NCI-H187 (cell line): ENCODE measurements at regions not wholly inside any gene's neighbourhood (a gene's known extent, or its start where the extent isn't known, plus 50 kb on each side); places are given as distances from the start of the nearest gene placed in this dataset.

ENCODE experiments used
- DNase-seq, 2 experiments: peaks; one replicate each; lab custom pipeline; 2025; lab: John Stamatoyannopoulos, UW

GRCh38 chr15:93865586-93865985 is 365.8 kb upstream of the MCTP2 start:
- no peak for DNase-seq

GRCh38 chr15:93862791-93863190 is 368.6 kb upstream of the MCTP2 start:
- no peak for DNase-seq

- DNase-seq: no peak
Observed at GRCh38 chr15:93861956-93862741, 369.2 kb upstream of the MCTP2 start.

GRCh38 chr15:93861413-93861812 is 369.9 kb upstream of the MCTP2 start:
- DNase-seq: no peak

GRCh38 chr15:93860701-93861100 is 370.7 kb upstream of the MCTP2 start:
- no peak for DNase-seq

GRCh38 chr15:93859176-93859575 is 372.2 kb upstream of the MCTP2 start:
- no peak for DNase-seq

GRCh38 chr15:93855181-93855826 is 376.1 kb upstream of the MCTP2 start:
- DNase-seq: no peak

GRCh38 chr15:93854088-93854487 is 377.3 kb upstream of the MCTP2 start:
- DNase-seq: no peak

- no peak for DNase-seq
Observed at GRCh38 chr15:93852761-93853160, 378.6 kb upstream of the MCTP2 start.

- DNase-seq: no peak
Observed at GRCh38 chr15:93848490-93848889, 382.9 kb upstream of the MCTP2 start.

GRCh38 chr15:93848076-93848475 is 383.3 kb upstream of the MCTP2 start:
- DNase-seq: no peak

- DNase-seq: no peak
Observed at GRCh38 chr15:93846148-93846547, 385.2 kb upstream of the MCTP2 start.

- DNase-seq: no peak
Observed at GRCh38 chr15:93837450-93837849, 393.9 kb upstream of the MCTP2 start.

GRCh38 chr15:93835344-93835743 is 396.0 kb upstream of the MCTP2 start:
- no peak for DNase-seq

GRCh38 chr15:93831641-93832040 is 399.7 kb upstream of the MCTP2 start:
- DNase-seq: no peak

GRCh38 chr15:93830221-93831080 is 400.9 kb upstream of the MCTP2 start:
- DNase-seq: no peak

- DNase-seq: no peak
Observed at GRCh38 chr15:93829115-93829870, 402.1 kb upstream of the MCTP2 start.

GRCh38 chr15:93826790-93827189 is 404.6 kb upstream of the MCTP2 start:
- no peak for DNase-seq

GRCh38 chr15:93826293-93826692 is 405.1 kb upstream of the MCTP2 start:
- no peak for DNase-seq

GRCh38 chr15:93825682-93826081 is 405.7 kb upstream of the MCTP2 start:
- no peak for DNase-seq

GRCh38 chr15:93823971-93824913 is 407.1 kb upstream of the MCTP2 start:
- DNase-seq: no peak
